KOPT-K1 (cell line): ENCODE measurements at regions not wholly inside any gene's neighbourhood (a gene's known extent, or its start where the extent isn't known, plus 50 kb on each side); places are given as distances from the start of the nearest gene placed in this dataset.

Experiments used
- H3K27ac ChIP-seq: fragments of 200-600 bp; sonication (generic); 2 replicates; pipeline ENCODE4 v1.5.1; 2016; ENCODE audit warnings: antibody characterized with exemption, mild to moderate bottlenecking, low read depth, low read length; ENCODE audit not compliant: poor library complexity, severe bottlenecking
- H3K36me3 ChIP-seq: fragments of 200-600 bp; sonication (generic); 2 replicates; pipeline ENCODE4 v1.5.1; 2017; ENCODE audit warnings: antibody characterized with exemption, mild to moderate bottlenecking, low read length, moderate library complexity; ENCODE audit not compliant: insufficient read depth
- H3K9me3 ChIP-seq: fragments of 200-600 bp; sonication (generic); 2 replicates; pipeline ENCODE4 v1.5.1; 2017; ENCODE audit warnings: antibody characterized with exemption, low read length, mild to moderate bottlenecking; ENCODE audit not compliant: insufficient read depth, poor library complexity, severe bottlenecking

- Histone ChIP-seq H3K36me3 (no peaks in the 10 kb centered on the region), H3K27ac (no peak overlapping the region), H3K9me3 (no peaks in the 10 kb centered on the region)
Measured at GRCh38 chr13:77378662-77379061, 51.8 kb upstream of the MYCBP2 start.

DNA sequence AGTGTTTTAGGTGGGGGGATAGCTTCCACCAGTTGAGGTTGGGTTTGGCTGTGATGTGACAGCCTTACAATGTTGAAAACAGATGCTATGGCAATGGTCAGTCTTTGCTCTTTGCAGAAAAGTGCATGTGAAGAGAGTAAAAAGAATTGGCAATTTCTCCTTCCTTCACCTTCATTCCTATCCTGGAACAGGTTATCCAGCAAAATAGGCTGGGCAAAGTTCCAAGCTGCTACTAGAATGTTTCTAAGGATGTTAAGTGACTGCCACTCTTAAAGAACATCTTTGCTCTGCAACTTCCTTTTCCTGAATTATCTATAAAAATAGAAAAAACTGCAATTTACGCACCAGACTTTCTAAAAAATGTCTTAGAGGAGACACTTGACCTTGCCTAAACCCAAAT, 50.1 kb upstream of the MYCBP2 start:
- H3K27ac ChIP-seq = no peak overlapping the region
- H3K9me3 ChIP-seq = no peaks in the 10 kb centered on the region
- H3K36me3 ChIP-seq = no peaks in the 10 kb centered on the region
